NB4 (cell line): ENCODE measurements at regions not wholly inside any gene's neighbourhood (a gene's known extent, or its start where the extent isn't known, plus 50 kb on each side); places are given as distances from the start of the nearest gene placed in this dataset.

ENCODE experiments used
- MYC ChIP-seq: IDR thresholded peaks from 2 replicates; pipeline ENCODE4 v1.6.1; 2011; ENCODE audit warnings: low read depth, low read length
- POLR2A ChIP-seq: IDR thresholded peaks from 2 replicates; pipeline ENCODE4 v1.6.1; 2011; ENCODE audit warnings: mild to moderate bottlenecking; ENCODE audit not compliant: insufficient read length; ENCODE audit errors: extremely low read depth
- TF ChIP-seq, protein P1 (sequence below): IDR thresholded peaks from one replicate; pipeline ENCODE4 v1.5.1; 2012; ENCODE audit warnings: low read depth, low read length
- TF ChIP-seq, protein P2 (sequence below): IDR thresholded peaks from 2 replicates; pipeline ENCODE4 v1.6.1; 2011; ENCODE audit warnings: low read depth, low read length

DNA sequence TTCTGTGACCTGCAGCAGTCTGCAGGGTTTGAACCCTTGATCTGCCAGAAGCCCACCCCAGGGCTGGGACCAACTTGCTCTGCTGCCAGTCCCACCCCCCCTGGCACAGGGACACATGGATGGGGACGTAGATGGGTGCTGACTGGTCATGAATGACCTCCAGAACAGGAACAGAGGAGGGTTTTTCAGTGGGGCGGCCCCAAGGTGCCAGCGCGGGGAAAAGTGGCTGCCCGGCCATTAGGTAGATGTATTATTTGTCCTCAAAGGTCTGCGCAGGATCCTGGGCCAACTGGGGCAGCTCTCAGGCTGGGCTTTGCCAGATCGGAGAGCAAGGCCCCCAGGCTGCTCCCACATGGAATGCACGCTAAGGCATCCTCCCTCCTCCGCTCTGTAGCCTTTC, 265.2 kb upstream of the TNRC6C start:
- TF ChIP-seq, protein P1, sequence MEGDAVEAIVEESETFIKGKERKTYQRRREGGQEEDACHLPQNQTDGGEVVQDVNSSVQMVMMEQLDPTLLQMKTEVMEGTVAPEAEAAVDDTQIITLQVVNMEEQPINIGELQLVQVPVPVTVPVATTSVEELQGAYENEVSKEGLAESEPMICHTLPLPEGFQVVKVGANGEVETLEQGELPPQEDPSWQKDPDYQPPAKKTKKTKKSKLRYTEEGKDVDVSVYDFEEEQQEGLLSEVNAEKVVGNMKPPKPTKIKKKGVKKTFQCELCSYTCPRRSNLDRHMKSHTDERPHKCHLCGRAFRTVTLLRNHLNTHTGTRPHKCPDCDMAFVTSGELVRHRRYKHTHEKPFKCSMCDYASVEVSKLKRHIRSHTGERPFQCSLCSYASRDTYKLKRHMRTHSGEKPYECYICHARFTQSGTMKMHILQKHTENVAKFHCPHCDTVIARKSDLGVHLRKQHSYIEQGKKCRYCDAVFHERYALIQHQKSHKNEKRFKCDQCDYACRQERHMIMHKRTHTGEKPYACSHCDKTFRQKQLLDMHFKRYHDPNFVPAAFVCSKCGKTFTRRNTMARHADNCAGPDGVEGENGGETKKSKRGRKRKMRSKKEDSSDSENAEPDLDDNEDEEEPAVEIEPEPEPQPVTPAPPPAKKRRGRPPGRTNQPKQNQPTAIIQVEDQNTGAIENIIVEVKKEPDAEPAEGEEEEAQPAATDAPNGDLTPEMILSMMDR = no peak
- TF ChIP-seq MYC (no peak), POLR2A (no peak)
- TF ChIP-seq, protein P2, sequence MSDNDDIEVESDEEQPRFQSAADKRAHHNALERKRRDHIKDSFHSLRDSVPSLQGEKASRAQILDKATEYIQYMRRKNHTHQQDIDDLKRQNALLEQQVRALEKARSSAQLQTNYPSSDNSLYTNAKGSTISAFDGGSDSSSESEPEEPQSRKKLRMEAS = no peak
